ENCODE measurements at regions not wholly inside any gene's neighbourhood (a gene's known extent, or its start where the extent isn't known, plus 50 kb on each side); places are given as distances from the start of the nearest gene placed in this dataset.
A peak's percentile ranks its signal among the peaks of the same experiment; 100 is the strongest.

- DNase-seq: no peak
Observed at GRCh38 chr10:107855301-107856046, 691.0 kb upstream of the SORCS1 start.

DNA sequence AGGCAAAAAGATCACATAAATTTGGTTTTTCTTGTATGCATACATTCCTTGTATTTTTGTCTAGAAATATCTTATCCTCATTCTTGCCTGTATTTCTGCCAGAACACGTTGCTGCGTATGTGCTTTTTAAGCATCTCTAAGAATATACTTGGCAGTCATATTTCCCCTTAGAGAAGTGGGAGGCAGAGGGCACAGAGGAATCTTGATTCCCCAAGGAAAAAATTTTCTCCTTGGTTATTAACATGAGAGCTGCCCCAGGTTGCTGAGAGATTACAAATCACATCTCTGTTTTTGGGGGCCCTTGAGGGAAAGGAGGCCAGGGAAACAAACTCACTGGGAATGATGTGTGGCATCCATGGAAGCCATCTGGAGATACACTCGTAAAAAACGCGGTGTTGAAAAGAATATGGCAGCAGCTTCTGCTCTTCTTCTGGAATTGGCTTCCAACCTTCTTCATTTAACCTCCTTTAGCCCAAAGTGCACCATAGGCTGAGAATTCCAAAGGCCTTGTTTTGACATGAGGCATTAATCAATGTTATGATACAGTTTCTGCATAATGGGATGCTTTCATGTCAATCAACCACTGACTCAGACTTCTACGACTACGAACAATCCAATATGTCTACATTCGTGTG lies 684.3 kb upstream of the SORCS1 start:
- no peak for DNase-seq

DNA sequence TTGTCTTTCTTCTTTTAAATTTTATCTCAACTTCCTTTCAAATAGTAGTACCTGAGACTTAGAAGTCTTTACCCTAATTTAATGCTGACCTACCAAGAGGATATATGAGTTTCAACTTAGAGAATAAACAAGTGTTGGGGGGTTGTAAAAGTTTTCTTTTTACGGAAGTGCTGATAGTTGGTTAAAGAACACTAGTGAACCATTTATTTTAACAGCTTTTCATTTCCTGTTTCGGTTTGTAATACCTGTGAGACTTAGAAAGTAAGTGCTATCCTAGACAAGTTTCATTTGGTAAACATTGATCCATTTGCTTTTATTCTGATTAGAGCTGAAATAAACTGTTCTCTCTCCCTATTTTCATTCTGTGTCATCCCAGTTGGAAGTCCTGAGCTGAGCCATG lies 683.1 kb upstream of the SORCS1 start:
- DNase-seq: no peak

DNA sequence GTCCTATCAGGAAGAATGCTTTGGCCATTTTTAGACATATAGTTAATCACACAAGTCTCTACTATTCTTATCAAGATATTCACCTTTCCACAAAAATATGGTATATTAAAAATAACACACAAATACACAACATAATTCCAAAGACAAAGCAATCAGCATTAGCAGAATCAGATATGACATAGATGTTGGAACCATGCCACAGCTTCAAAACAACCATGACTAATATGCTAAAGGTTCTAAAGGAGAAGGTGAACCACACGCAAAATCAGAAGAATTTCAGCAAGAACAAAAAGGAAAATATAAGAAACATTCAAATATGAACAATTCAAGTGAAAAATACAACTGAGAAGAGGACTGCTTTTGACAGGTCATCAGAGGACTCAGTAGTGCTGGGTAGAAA lies 670.2 kb upstream of the SORCS1 start:
- no peak for DNase-seq

DNA sequence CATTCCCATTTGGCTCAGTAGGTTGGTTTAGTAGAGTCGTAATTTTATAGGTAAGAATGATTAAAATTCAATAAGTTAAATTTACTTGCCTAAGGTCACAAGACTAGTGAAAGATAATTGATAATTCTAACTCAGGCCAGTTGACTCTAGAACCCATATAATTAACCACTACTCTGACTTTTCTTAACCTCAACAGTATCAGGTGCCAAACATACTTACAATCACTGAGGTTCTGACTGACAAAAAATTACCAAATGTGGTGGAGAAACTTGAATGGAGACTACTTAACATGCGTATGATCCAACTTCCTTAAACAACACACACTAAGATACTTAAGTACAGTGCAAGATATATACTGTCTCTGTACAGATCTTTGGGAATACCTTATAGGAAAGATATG lies 667.3 kb upstream of the SORCS1 start:
- DNase-seq: no peak

DNA sequence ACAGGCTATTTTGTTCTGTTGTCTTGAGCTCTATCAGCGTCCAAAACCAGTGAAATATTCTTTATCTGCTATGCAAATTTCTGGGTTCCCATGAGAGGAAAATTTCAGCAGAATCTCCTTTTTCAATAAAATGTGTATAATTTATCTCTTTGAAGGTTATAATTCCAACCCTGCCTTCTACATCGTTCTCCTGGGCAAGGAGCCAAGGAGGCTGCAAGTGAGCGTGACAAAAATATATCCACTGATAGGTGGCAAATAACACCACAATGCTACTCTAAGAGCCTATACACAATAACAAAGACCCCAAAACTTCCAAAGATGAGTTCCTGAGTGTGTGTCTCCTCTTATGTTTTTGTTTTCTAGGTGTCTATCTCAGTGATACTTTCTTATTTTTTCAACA lies 664.7 kb upstream of the SORCS1 start:
- no peak for DNase-seq

GRCh38 chr10:107826171-107826570 lies 661.7 kb upstream of the SORCS1 start:
- DNase-seq: no peak

GRCh38 chr10:107814865-107815487 lies 650.5 kb upstream of the SORCS1 start:
- DNase-seq: peak; percentile 67 to 77 (median 74)

DNA sequence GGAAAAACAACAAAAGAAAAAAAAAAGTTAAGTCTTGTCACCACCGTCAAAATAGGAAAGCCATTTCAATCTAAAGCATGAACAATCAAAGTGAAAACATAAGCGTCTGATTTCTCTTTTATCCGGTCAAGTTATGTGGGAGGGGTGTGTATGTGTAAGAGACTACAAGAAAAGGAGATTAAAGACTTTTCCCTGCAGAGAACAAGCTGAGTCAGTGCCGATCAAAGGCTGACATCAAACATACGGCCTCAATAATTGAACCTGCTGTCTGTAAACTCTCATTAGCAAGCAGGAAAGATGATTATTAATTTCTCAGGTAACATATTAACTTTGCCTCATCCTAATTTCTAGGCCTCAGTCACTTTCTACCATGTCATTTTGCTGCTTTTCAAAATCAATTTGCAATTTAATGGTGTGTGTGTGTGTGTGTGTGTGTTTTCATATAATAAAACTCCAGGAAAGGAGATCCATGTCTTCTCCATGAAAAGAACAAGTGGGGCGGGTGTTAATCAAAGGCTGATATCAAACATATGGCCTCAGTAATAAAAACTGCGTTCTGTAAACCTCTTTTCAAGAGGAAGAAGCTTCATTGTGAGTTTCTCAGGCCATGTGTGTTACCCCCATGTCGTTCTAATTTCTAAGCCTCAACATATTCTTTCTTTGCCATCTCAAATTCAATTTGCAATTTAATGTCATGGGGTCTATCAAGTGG lies 649.1 kb upstream of the SORCS1 start:
- no peak for DNase-seq

DNA sequence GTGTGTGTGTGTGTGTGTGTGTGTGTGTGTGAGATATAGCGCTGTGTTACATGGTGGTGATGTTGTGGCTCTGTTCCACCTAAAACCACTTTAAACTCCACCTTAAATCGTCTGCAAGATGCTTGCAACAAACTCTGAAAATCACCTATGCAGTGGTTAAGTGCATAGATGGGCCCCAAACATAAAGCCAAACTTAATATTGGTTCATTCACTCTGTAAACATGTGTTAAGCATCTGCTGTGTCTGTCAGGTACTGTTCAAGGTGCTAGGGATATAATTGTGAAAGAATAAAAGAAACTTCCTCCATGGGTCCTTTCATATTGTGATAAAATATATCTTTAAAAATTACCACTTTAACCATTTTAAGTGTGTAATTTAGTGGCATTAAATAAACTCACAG lies 645.4 kb upstream of the SORCS1 start:
- DNase-seq: no peak

- no peak for DNase-seq
Observed at GRCh38 chr10:107807836-107808235, 643.3 kb upstream of the SORCS1 start.

- DNase-seq: no peak
Observed at GRCh38 chr10:107806026-107806425, 641.5 kb upstream of the SORCS1 start.

- no peak for DNase-seq
Observed at GRCh38 chr10:107803546-107803945, 639.0 kb upstream of the SORCS1 start.

GRCh38 chr10:107800061-107800460 lies 635.6 kb upstream of the SORCS1 start:
- no peak for DNase-seq

DNA sequence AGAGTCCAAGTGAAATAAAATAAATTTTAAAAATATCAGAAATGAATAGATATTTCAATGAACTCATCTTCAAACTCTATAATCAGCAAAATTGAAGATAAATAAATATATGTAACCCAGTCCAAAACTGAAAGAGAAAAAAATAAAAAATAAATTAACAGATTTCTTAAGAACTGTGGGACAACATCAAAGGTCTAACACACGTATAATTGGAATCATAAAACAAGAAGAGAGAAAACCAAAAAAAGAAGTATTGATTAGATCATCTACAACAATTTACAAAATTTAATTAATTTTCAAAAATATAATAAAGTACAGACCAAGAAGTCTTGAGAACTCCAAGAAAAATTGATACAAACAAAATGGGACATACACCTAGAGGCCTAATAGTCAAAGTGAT lies 625.8 kb upstream of the SORCS1 start:
- no peak for DNase-seq

DNA sequence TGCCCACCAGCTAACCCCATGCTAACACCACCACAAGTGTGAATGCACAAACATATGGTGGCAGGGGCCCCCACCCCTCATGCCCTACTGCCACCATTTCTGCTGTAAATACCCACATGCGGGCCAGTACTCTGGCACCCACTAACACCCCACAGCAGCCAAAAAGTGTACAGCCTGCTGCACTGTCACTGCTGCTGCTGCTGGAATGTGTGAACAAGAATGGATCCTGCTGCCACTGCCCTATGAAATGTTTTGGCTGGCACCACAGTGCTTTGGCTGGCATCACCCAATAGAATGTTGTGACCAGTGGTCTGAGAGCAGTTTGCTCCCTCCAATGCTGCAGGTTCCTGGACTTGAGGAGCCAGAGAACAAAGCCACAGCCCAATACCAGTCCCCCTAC lies 606.6 kb upstream of the SORCS1 start:
- DNase-seq: no peak

DNA sequence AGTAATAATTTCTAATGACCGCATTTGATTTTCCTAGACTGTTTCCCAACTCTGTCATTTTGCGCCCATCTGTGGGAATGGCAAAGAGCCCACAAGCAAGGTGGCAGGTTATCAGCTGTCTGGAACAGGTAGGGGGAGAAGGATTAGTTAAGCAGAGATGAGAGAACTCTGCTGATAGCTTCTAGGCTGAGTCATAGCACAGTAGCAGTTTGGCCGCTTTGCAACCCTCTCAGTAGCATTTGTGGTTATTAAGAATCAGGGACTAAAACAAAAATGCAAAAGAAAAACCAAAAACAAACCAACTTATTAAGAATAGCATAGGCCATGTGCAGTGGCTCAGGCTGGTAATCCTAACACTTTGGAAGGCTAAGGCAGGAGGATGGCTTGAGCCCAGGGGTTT lies 602.7 kb upstream of the SORCS1 start:
- no peak for DNase-seq

DNA sequence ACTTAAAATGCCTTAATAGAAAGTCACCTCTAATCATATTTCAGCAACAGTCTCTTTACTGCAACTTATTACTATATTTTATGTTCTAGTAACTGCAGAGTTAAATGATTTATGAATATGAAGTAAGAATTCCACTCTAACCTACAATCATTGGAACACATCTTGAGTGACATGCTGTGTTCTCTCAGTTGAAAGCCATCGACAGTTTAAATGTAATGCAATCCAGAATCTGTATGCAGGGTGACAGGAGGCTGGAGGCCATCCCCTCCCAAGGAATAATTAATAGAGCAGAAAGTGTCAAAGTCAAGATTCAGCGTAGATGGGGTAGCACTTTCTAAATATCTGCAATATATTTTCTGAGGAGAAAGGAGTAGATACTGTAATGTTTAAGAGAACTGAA lies 590.3 kb upstream of the SORCS1 start:
- no peak for DNase-seq

DNA sequence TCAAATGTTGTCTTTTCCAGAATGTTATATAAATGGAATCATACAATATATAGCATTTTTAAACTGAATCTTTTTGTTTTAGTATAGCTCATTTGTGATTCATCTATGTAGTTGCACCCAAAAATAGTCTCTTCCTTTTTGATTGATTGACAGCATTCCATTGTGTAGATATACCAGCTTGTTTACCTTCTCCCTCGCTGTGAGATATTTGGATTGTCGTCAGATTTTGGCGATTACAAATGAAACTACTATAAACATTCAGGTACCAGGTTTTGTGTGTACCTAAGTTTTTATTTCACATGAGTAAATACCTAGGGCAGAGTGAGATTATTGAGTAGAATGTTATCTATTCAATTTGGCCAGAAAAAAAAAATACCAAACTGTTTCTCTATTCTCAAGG lies 584.7 kb upstream of the SORCS1 start:
- DNase-seq: no peak

DNA sequence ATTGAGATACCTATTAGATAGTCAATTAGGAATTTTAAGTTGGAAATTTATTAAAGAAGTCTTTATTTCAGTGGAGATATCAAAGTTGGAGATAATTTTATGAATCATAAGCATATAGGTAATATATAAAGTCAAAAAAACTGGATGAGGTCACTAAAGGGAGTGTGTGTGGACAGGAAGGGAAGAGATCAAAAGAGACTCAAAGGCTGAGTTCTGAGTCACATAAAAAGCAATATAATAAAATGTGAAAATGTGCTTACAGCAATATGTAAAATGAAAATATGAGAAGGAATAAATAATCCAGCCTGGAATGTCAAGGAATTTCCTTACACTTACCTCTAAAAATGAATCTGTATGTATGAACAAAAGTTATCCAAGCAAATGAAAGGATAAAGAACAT lies 583.3 kb upstream of the SORCS1 start:
- DNase-seq: no peak

DNA sequence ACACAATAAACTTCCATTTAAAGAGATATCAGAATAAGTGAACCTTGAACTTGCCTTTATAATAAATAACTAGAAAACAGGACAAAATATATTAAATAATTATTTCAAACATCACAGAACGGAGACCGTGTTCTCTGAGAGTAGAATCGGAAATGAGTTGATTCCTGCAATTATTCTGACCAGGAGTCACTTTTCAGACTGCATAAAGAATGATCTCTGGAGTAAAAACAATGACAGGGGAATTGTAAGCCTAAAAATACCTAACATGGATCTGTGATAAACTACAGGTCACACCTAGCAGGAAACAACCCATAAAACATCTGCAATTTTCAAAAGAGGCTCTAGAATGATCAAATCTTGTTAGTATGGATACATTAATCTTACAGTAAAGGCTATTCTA lies 577.5 kb upstream of the SORCS1 start:
- no peak for DNase-seq

DNA sequence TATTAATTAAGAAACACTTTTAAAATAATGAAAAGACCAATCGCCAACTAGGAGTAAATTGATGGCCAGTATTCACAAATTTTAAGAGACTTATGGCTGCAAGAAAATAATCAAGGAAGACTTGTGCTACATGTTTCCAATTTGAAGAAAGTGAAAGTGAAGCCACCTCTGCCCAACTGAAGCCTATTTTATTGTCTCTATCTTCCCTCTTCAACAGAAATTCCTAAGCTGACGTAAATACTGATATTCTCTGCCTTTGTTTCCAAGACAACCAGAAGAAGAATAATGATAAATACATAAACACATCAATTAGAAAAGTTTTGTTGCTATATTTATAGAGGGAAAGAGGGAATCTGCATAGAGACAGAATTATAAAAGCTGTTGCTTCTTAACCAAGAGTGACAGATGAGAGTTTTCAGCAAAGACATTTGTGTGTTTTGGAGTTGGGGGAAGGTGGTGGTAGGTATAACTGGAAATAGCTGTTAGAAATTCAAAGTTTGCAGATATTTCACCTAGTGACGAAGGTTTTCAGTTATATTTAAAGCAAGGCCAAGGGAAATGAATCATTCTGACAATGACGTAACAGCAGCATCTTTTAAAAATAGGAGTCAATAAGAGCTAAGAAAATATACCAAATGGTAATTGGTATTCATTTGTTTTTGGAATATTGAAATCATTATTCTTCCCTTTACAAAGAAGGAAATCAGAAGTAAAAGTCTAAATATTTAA lies 576.6 kb upstream of the SORCS1 start:
- peak in 2 of 3 donors; percentile 27 to 48 for DNase-seq

GRCh38 chr10:107739951-107740350 lies 575.4 kb upstream of the SORCS1 start:
- no peak for DNase-seq
